ENCODE measurements at regions not wholly inside any gene's neighbourhood (a gene's known extent, or its start where the extent isn't known, plus 50 kb on each side); places are given as distances from the start of the nearest gene placed in this dataset.

DNA sequence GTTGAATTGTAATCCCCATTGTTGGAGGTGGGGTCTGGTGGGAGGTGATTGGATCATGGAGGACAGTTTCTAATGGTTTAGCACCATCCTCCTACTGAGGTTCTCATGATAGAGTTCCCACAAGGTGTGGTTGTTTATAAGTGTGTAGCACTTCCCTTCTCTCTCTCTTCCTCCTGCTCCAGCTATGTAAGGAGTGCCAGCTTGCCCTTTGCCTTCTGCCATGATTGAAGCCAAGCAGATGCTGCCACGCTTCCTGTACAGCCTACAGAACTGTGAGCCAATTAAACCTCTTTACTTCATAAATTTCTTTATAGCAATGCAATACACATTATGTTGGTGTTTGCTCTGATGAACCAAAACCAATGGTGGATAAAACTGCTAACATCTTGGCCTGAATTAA, 238.2 kb downstream of the EFNB2 start:
- TF ChIP-seq CTCF (IDR thresholded peaks at IDR 0.05; ENCODE audit: low read depth, low read length) (no peak), EZH2phosphoT487 (IDR thresholded peaks at IDR 0.05; ENCODE audit: low read depth) (no peak)

Data from OCI-LY3 (cell line).